Keratinocyte (primary cell): ENCODE measurements at regions not wholly inside any gene's neighbourhood (a gene's known extent, or its start where the extent isn't known, plus 50 kb on each side); places are given as distances from the start of the nearest gene placed in this dataset.

ENCODE experiments used
- DNase-seq: peaks from one replicate; pipeline ENCODE4 v3.0.0-alpha.2; 2011; ENCODE audit warnings: low read depth, missing footprints, low spot score
- FAIRE-seq: peaks from 2 replicates; lab custom pipeline; 2011; peaks lifted over from hg19 to GRCh38; lab: Jason Lieb, UNC
- H2AFZ ChIP-seq: 2 replicates; pipeline ENCODE4 v1.6.0; 2012; ENCODE audit warnings: low read length, control low read depth, inconsistent platforms; ENCODE audit not compliant: control insufficient read depth
- H3K27ac ChIP-seq: 2 replicates; pipeline ENCODE4 v1.5.1; 2011; ENCODE audit warnings: low read length; ENCODE audit not compliant: control insufficient read depth, insufficient read depth
- H3K27me3 ChIP-seq: 3 replicates; pipeline ENCODE4 v1.6.0; 2011; ENCODE audit warnings: low read length; ENCODE audit not compliant: control insufficient read depth, insufficient read depth; ENCODE audit errors: extremely low read depth
- H3K36me3 ChIP-seq, 2 experiments: 2 replicates in 1 of 2; 3 replicates in 1 of 2; pipeline ENCODE4 v1.5.1; 2011; ENCODE audit warnings: low read length in 2 of 2, mild to moderate bottlenecking in 1 of 2; ENCODE audit not compliant: control insufficient read depth in 2 of 2, insufficient read depth in 2 of 2; ENCODE audit errors: extremely low read depth in 1 of 2
- H3K4me1 ChIP-seq: 3 replicates; pipeline ENCODE4 v1.5.1; 2011; ENCODE audit warnings: low read length; ENCODE audit not compliant: control insufficient read depth, insufficient read depth; ENCODE audit errors: extremely low read depth
- H3K4me2 ChIP-seq: 3 replicates; pipeline ENCODE4 v1.6.0; 2011; ENCODE audit warnings: low read depth, low read length; ENCODE audit not compliant: control insufficient read depth, insufficient read depth; ENCODE audit errors: extremely low read depth
- H3K4me3 ChIP-seq, 3 experiments: fragments of 200-600 bp in 1 of 3; sonication (generic) in 1 of 3; 2 replicates in 2 of 3; 3 replicates in 1 of 3; pipeline ENCODE4 v1.5.1; 2011 to 2016; ENCODE audit warnings: low read length in 3 of 3, mild to moderate bottlenecking in 3 of 3, control low read depth in 2 of 3, inconsistent platforms in 1 of 3, low read depth in 1 of 3, mixed read lengths in 1 of 3, mixed run types in 1 of 3, moderate library complexity in 1 of 3; ENCODE audit not compliant: control insufficient read depth in 2 of 3, insufficient read depth in 2 of 3; ENCODE audit errors: extremely low read depth in 1 of 3
- H3K79me2 ChIP-seq: 2 replicates; pipeline ENCODE4 v1.6.0; 2012; ENCODE audit warnings: low read length; ENCODE audit not compliant: control insufficient read depth, insufficient read depth
- H3K9ac ChIP-seq: 3 replicates; pipeline ENCODE4 v1.6.0; 2011; ENCODE audit warnings: low read length; ENCODE audit not compliant: control insufficient read depth, insufficient read depth; ENCODE audit errors: extremely low read depth
- H3K9me1 ChIP-seq: 3 replicates; pipeline ENCODE4 v1.6.0; 2011; ENCODE audit warnings: low read length; ENCODE audit not compliant: control insufficient read depth, insufficient read depth; ENCODE audit errors: extremely low read depth
- H3K9me3 ChIP-seq: 2 replicates; pipeline ENCODE4 v1.5.1; 2012; ENCODE audit warnings: low read depth, low read length; ENCODE audit not compliant: control insufficient read depth
- H4K20me1 ChIP-seq: 3 replicates; pipeline ENCODE4 v1.6.0; 2011; ENCODE audit warnings: low read length; ENCODE audit not compliant: control insufficient read depth, insufficient read depth; ENCODE audit errors: extremely low read depth
- CTCF ChIP-seq, 3 experiments: IDR thresholded peaks in 1 of 3; conservative IDR thresholded peaks in 1 of 3; optimal IDR thresholded peaks in 1 of 3; 2 replicates in 2 of 3; 3 replicates in 1 of 3; pipeline versions ENCODE3 to v1.5.1; 2011; ENCODE audit warnings: low read length in 3 of 3, mild to moderate bottlenecking in 3 of 3, moderate library complexity in 2 of 3, control low read depth in 1 of 3, inconsistent platforms in 1 of 3; ENCODE audit not compliant: insufficient read depth in 2 of 3; ENCODE audit errors: extremely low read depth in 1 of 3
- EZH2 ChIP-seq: IDR thresholded peaks from one replicate; pipeline ENCODE4 v1.6.1; 2012; ENCODE audit warnings: inconsistent platforms, mild to moderate bottlenecking, low read length, moderate library complexity
- dilution Hi-C: fragments of 300-500 bp; cut with MboI; formaldehyde crosslinking; loops from one replicate; pipeline ENCODE4 v1.7.0; 2020; ENCODE audit warnings: low sequenced_read_pairs; ENCODE audit not compliant: extremely low pct_ligation_motif_present

GRCh38 chr5:60494635-60495034, 205.3 kb downstream of the DEPDC1B start:
- dilution Hi-C loops, result no loop called here
- H3K9ac ChIP-seq, result no peak overlapping the region

GRCh38 chr5:60494144-60494543, 205.8 kb downstream of the DEPDC1B start:
- Histone ChIP-seq H3K9ac (no peak overlapping the region), H3K9me3 (no peaks in the 10 kb centered on the region), H3K79me2 (no peaks in the 10 kb centered on the region), H2AFZ (no peak overlapping the region), H3K9me1 (no peaks in the 10 kb centered on the region), H3K4me1 (peaks cover 30% of the 10 kb centered on the region), H4K20me1 (no peaks in the 10 kb centered on the region), H3K4me2 (no peak overlapping the region), H3K4me3 (no peak overlapping the region), H3K27ac (no peak overlapping the region), H3K27me3 (no peaks in the 10 kb centered on the region), H3K36me3 (no peaks in the 10 kb centered on the region)
- dilution Hi-C loops, result no loop called here
- FAIRE-seq (no peak), DNase-seq (no peak)
- no peak for TF ChIP-seq CTCF (optimal IDR thresholded peaks at IDR 0.05 in 1 of 3, IDR thresholded peaks at IDR 0.05 in 1 of 3, conservative IDR thresholded peaks at IDR 0.05 in 1 of 3; ENCODE audit: extremely low read depth in 1 of 3, insufficient read depth in 2 of 3, low read length in 3 of 3)
- TF ChIP-seq EZH2, result no peak

More at GRCh38 chr5:60494635-60495034, 205.3 kb downstream of the DEPDC1B start:
- no peaks in the 10 kb centered on the region for H3K9me3 ChIP-seq
- TF ChIP-seq CTCF (optimal IDR thresholded peaks at IDR 0.05 in 1 of 3, IDR thresholded peaks at IDR 0.05 in 1 of 3, conservative IDR thresholded peaks at IDR 0.05 in 1 of 3; ENCODE audit: extremely low read depth in 1 of 3, insufficient read depth in 2 of 3, low read length in 3 of 3), result no peak
- no peak for TF ChIP-seq EZH2
- H3K4me1 ChIP-seq, result peaks cover 25% of the 10 kb centered on the region
- no peaks in the 10 kb centered on the region for H4K20me1 ChIP-seq
- no peak overlapping the region for H3K4me3 ChIP-seq
- no peaks in the 10 kb centered on the region for H3K9me1 ChIP-seq
- no peak overlapping the region for H3K4me2 ChIP-seq
- H2AFZ ChIP-seq, result no peak overlapping the region
- DNase-seq (no peak), FAIRE-seq (no peak)
- no peaks in the 10 kb centered on the region for H3K27me3 ChIP-seq
- no peak overlapping the region for H3K27ac ChIP-seq
- H3K79me2 ChIP-seq, result no peaks in the 10 kb centered on the region
- H3K36me3 ChIP-seq, result no peaks in the 10 kb centered on the region
